ENCODE measurements at regions not wholly inside any gene's neighbourhood (a gene's known extent, or its start where the extent isn't known, plus 50 kb on each side); places are given as distances from the start of the nearest gene placed in this dataset.

DNA sequence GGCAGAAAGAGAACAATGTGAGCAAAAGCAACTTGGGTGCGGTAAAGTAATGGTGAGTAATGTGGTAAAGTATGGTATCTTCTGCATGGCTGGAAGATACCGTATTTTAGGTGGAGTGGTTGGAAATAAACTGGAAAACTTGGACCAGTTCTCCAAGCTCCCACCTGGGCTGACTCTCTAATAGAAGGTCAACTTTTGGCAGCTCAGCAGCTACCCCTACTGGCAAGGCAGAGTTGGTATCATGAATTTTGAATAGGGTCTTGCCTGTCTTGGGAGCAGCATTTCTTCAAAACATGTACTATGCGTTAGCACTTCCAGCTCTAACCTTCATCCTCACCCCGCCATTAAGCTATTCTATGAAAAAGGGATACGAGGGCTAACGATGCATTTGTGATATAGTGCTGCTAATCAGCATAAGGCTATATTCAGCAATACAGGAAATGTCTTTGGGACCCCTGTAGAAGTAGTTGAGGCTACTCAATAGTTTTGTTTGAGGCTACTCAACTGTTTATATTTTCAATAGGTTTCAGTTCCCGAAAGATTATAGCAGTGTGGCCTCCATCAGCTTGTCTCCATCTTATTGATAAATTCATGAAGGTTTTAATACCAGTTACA is 276.3 kb upstream of the FAR2 start:
- no peaks in the 10 kb centered on the region for H3K4me1 Mint-ChIP-seq (ENCODE audit: low read depth in 2 of 2)
- H3K36me3 Mint-ChIP-seq = no peaks in the 10 kb centered on the region
- no peak overlapping the region for H3K4me3 Mint-ChIP-seq
- no peak overlapping the region for H3K27ac Mint-ChIP-seq
- DNase-seq (ENCODE audit: low spot score) (no peak), ATAC-seq (no peak)
- peaks cover 3% of the 10 kb centered on the region for H3K9me3 Mint-ChIP-seq
- H3K27me3 Mint-ChIP-seq = peaks cover 0 to 7% of the 10 kb centered on the region in 2 donors

GRCh38 chr12:28874758-28875157 is 274.3 kb upstream of the FAR2 start:
- Mint-ChIP-seq H3K9me3 (peaks cover 3% of the 10 kb centered on the region), H3K4me3 (no peak overlapping the region), H3K4me1 (ENCODE audit: low read depth in 2 of 2) (no peaks in the 10 kb centered on the region), H3K36me3 (no peaks in the 10 kb centered on the region), H3K27ac (no peak overlapping the region), H3K27me3 (peaks cover 3 to 8% of the 10 kb centered on the region in 2 donors)
- DNase-seq (ENCODE audit: low spot score) = no peak
- ATAC-seq = no peak

- no peak overlapping the region for H3K4me3 Mint-ChIP-seq
- ATAC-seq = no peak
- no peak for DNase-seq (ENCODE audit: low spot score)
- H3K27ac Mint-ChIP-seq = no peak overlapping the region
- H3K27me3 Mint-ChIP-seq = peaks cover 3 to 8% of the 10 kb centered on the region in 2 donors
- peaks cover 3% of the 10 kb centered on the region for H3K9me3 Mint-ChIP-seq
- no peaks in the 10 kb centered on the region for H3K4me1 Mint-ChIP-seq (ENCODE audit: low read depth in 2 of 2)
- H3K36me3 Mint-ChIP-seq = no peaks in the 10 kb centered on the region
Observed at GRCh38 chr12:28876196-28876798, 272.8 kb upstream of the FAR2 start.

GRCh38 chr12:28877854-28878253 is 271.2 kb upstream of the FAR2 start:
- Mint-ChIP-seq H3K27ac (no peak overlapping the region), H3K36me3 (no peaks in the 10 kb centered on the region), H3K9me3 (peaks cover 3% of the 10 kb centered on the region), H3K4me3 (no peak overlapping the region), H3K27me3 (peaks cover 3 to 8% of the 10 kb centered on the region in 2 donors), H3K4me1 (ENCODE audit: low read depth in 2 of 2) (no peaks in the 10 kb centered on the region)
- DNase-seq (ENCODE audit: low spot score) (no peak), ATAC-seq (no peak)

DNA sequence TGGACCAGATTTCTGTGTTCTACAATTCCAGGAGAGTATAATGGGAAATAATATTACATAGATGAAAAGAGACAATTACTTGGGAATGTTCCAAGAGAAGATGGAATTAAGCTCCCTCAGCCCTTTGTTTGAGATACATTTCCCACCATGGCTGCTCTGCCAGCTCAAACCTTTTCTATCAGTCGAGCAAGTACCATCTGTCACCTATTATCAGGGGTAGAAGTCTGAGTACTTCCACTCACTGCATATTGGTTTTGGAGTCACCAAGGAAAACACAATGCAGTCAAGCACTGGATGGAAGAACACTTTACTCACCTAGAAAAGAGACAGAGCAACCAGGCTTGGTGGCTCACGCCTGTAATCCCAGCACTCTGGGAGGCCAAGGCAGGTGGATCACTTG is 270.4 kb upstream of the FAR2 start:
- Mint-ChIP-seq H3K4me3 (no peak overlapping the region), H3K27ac (no peak overlapping the region), H3K4me1 (ENCODE audit: low read depth in 2 of 2) (no peaks in the 10 kb centered on the region), H3K9me3 (peaks cover 3% of the 10 kb centered on the region), H3K27me3 (peaks cover 3 to 8% of the 10 kb centered on the region in 2 donors), H3K36me3 (no peaks in the 10 kb centered on the region)
- no peak for ATAC-seq
- no peak for DNase-seq (ENCODE audit: low spot score)

GRCh38 chr12:28879379-28879778 is 269.7 kb upstream of the FAR2 start:
- peaks cover 3 to 8% of the 10 kb centered on the region in 2 donors for H3K27me3 Mint-ChIP-seq
- ATAC-seq = no peak
- H3K9me3 Mint-ChIP-seq = peaks cover 3% of the 10 kb centered on the region
- no peak for DNase-seq (ENCODE audit: low spot score)
- H3K36me3 Mint-ChIP-seq = no peaks in the 10 kb centered on the region
- no peaks in the 10 kb centered on the region for H3K4me1 Mint-ChIP-seq (ENCODE audit: low read depth in 2 of 2)
- H3K4me3 Mint-ChIP-seq = no peak overlapping the region
- no peak overlapping the region for H3K27ac Mint-ChIP-seq

DNA sequence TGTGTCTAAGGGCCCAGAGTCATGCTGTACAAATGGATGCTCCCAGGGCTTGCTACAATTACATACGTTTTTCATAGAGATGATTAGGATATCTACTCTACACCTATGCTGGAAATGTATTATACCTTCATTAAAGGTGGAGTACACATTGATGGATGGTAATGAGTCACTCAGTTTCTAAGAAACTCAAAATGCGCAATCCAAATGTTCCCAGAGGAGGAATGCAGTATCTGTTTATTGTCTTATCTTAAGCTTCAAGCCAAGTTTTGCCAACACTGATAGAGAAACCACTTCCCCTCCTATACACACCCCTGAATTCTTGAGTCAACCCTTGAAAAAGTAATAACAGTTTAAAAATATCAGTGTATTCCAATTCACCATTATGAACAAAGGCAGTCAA is 266.6 kb upstream of the FAR2 start:
- Mint-ChIP-seq H3K27ac (no peak overlapping the region), H3K9me3 (no peaks in the 10 kb centered on the region), H3K4me1 (ENCODE audit: low read depth in 2 of 2) (no peaks in the 10 kb centered on the region), H3K36me3 (no peaks in the 10 kb centered on the region), H3K4me3 (no peak overlapping the region), H3K27me3 (peaks cover 3 to 4% of the 10 kb centered on the region in 2 donors)
- ATAC-seq (no peak), DNase-seq (ENCODE audit: low spot score) (no peak)

- DNase-seq (ENCODE audit: low spot score) (no peak), ATAC-seq (no peak)
- Mint-ChIP-seq H3K36me3 (no peaks in the 10 kb centered on the region), H3K4me1 (ENCODE audit: low read depth in 2 of 2) (no peaks in the 10 kb centered on the region), H3K4me3 (no peak overlapping the region), H3K9me3 (no peaks in the 10 kb centered on the region), H3K27me3 (no peaks in the 10 kb centered on the region), H3K27ac (no peak overlapping the region)
Observed at GRCh38 chr12:28883406-28883997, 265.6 kb upstream of the FAR2 start.

GRCh38 chr12:28884904-28885679 is 264.0 kb upstream of the FAR2 start:
- no peak overlapping the region for H3K4me3 Mint-ChIP-seq
- no peaks in the 10 kb centered on the region for H3K27me3 Mint-ChIP-seq
- H3K4me1 Mint-ChIP-seq (ENCODE audit: low read depth in 2 of 2) = no peaks in the 10 kb centered on the region
- no peaks in the 10 kb centered on the region for H3K36me3 Mint-ChIP-seq
- ATAC-seq = no peak
- H3K9me3 Mint-ChIP-seq = peaks cover 3% of the 10 kb centered on the region
- no peak overlapping the region for H3K27ac Mint-ChIP-seq
- DNase-seq (ENCODE audit: low spot score) = no peak

- ATAC-seq = no peak
- DNase-seq (ENCODE audit: low spot score) = no peak
- H3K9me3 Mint-ChIP-seq = peaks cover 3% of the 10 kb centered on the region
- H3K36me3 Mint-ChIP-seq = peaks cover 3% of the 10 kb centered on the region
- no peaks in the 10 kb centered on the region for H3K4me1 Mint-ChIP-seq (ENCODE audit: low read depth in 2 of 2)
- no peak overlapping the region for H3K4me3 Mint-ChIP-seq
- peaks cover 0 to 5% of the 10 kb centered on the region in 2 donors for H3K27me3 Mint-ChIP-seq
- H3K27ac Mint-ChIP-seq = no peak overlapping the region
Observed at GRCh38 chr12:28885928-28886327, 263.1 kb upstream of the FAR2 start.

DNA sequence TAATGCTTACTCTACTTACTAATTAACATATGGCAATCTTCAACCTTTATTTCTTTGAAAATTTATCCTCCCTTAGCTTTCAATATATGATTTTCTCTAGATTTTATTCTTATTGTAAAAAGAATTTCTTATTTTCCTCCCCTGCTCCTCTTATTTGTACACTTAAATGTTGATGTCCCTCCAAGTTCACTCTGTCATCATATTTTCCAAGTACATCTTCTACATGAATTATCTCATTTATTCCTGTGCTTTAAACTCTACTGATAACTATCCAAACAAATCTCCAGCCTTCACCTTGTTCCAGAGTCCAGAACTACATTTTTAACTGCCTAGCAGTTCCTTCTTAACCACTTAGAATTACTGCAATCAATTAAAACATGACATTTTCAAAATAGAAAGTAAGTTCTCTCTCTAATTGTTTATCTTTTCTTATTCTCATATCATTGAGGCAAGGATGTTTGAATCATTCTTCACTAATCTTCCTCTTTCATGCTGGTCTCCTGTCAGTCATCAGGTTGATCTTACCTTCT is 261.6 kb upstream of the FAR2 start:
- H3K27me3 Mint-ChIP-seq = peaks cover 0 to 7% of the 10 kb centered on the region in 2 donors
- no peaks in the 10 kb centered on the region for H3K4me1 Mint-ChIP-seq (ENCODE audit: low read depth in 2 of 2)
- DNase-seq (ENCODE audit: low spot score) (no peak), ATAC-seq (no peak)
- H3K36me3 Mint-ChIP-seq = peaks cover 4% of the 10 kb centered on the region
- H3K4me3 Mint-ChIP-seq = no peak overlapping the region
- H3K27ac Mint-ChIP-seq = no peak overlapping the region
- peaks cover 3% of the 10 kb centered on the region for H3K9me3 Mint-ChIP-seq

GRCh38 chr12:28890664-28891063 is 258.4 kb upstream of the FAR2 start:
- ATAC-seq (no peak), DNase-seq (ENCODE audit: low spot score) (no peak)
- peaks cover 3% of the 10 kb centered on the region for H3K9me3 Mint-ChIP-seq
- H3K27me3 Mint-ChIP-seq = peaks cover 0 to 7% of the 10 kb centered on the region in 2 donors
- H3K36me3 Mint-ChIP-seq = peaks cover 4% of the 10 kb centered on the region
- no peaks in the 10 kb centered on the region for H3K4me1 Mint-ChIP-seq (ENCODE audit: low read depth in 2 of 2)
- no peak overlapping the region for H3K4me3 Mint-ChIP-seq
- H3K27ac Mint-ChIP-seq = no peak overlapping the region

DNA sequence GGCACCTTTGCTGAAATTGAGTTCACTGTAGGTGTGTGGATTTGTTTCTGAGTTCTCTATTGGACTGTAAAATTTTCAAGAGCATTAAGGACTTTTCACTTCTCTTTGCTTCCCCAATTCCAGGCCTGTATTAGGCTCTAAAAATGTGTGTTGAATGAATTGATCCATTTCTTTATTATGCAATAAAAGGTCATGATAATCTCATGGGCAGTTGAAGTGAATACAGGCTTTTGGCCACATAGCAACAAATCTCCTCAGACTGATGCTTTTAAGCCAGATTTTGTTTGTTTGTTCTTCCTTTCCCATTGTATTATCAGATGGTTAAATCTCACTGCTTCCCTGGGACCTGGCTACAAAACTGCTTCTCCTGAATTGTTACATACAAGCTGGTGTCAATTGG is 258.0 kb upstream of the FAR2 start:
- H3K36me3 Mint-ChIP-seq = peaks cover 4% of the 10 kb centered on the region
- H3K27me3 Mint-ChIP-seq = peaks cover 0 to 7% of the 10 kb centered on the region in 2 donors
- no peak overlapping the region for H3K27ac Mint-ChIP-seq
- no peaks in the 10 kb centered on the region for H3K4me1 Mint-ChIP-seq (ENCODE audit: low read depth in 2 of 2)
- H3K9me3 Mint-ChIP-seq = peaks cover 6% of the 10 kb centered on the region
- DNase-seq (ENCODE audit: low spot score) (no peak), ATAC-seq (no peak)
- no peak overlapping the region for H3K4me3 Mint-ChIP-seq

GRCh38 chr12:28893365-28893764 is 255.7 kb upstream of the FAR2 start:
- ATAC-seq (no peak), DNase-seq (ENCODE audit: low spot score) (no peak)

More at GRCh38 chr12:28893365-28893764, 255.7 kb upstream of the FAR2 start:
- peaks cover 11% of the 10 kb centered on the region for H3K9me3 Mint-ChIP-seq
- peaks cover 4% of the 10 kb centered on the region for H3K36me3 Mint-ChIP-seq
- peaks cover 0 to 7% of the 10 kb centered on the region in 2 donors for H3K27me3 Mint-ChIP-seq
- no peak overlapping the region for H3K27ac Mint-ChIP-seq
- no peaks in the 10 kb centered on the region for H3K4me1 Mint-ChIP-seq (ENCODE audit: low read depth in 2 of 2)
- H3K4me3 Mint-ChIP-seq = no peak overlapping the region
